HG02759 (cell line): ENCODE measurements at regions not wholly inside any gene's neighbourhood (a gene's known extent, or its start where the extent isn't known, plus 50 kb on each side); places are given as distances from the start of the nearest gene placed in this dataset.
"Not testable (repeated sequence)": the region's sequence is repeated elsewhere in the genome, so short reads cannot be mapped to it uniquely, and the experiment has no call there.

Experiments
- ATAC-seq: cut with Tn5 transposase; IDR thresholded peaks from one replicate; pipeline ENCODE4 v1.9.1; 2021; ENCODE audit warnings: mild to moderate bottlenecking, moderate library complexity; ENCODE audit not compliant: unreplicated experiment

GRCh38 chr21:20020026-20020425 is 978.2 kb upstream of the NCAM2 start:
- ATAC-seq, result no peak

GRCh38 chr21:20023193-20023592 is 975.0 kb upstream of the NCAM2 start:
- no peak for ATAC-seq

- ATAC-seq, result no peak
These were observed 973.5 kb upstream of the NCAM2 start for GRCh38 chr21:20024741-20025140.

GRCh38 chr21:20026543-20026942 is 971.7 kb upstream of the NCAM2 start:
- no peak for ATAC-seq

- ATAC-seq, result no peak
These were observed 967.8 kb upstream of the NCAM2 start for GRCh38 chr21:20030390-20030789.

GRCh38 chr21:20031807-20032206 is 966.4 kb upstream of the NCAM2 start:
- ATAC-seq, result no peak

GRCh38 chr21:20040768-20041167 is 957.4 kb upstream of the NCAM2 start:
- ATAC-seq, result no peak

- no peak for ATAC-seq
These were observed 953.0 kb upstream of the NCAM2 start for GRCh38 chr21:20045197-20045596.

GRCh38 chr21:20048130-20048837 is 949.9 kb upstream of the NCAM2 start:
- ATAC-seq, result not testable (repeated sequence)

GRCh38 chr21:20083336-20083735 is 914.9 kb upstream of the NCAM2 start:
- ATAC-seq, result no peak

- no peak for ATAC-seq
These were observed 914.3 kb upstream of the NCAM2 start for GRCh38 chr21:20083925-20084324.

GRCh38 chr21:20086508-20086907 is 911.7 kb upstream of the NCAM2 start:
- no peak for ATAC-seq

GRCh38 chr21:20106368-20106767 is 891.8 kb upstream of the NCAM2 start:
- ATAC-seq, result no peak

GRCh38 chr21:20108016-20108415 is 890.2 kb upstream of the NCAM2 start:
- ATAC-seq, result no peak

- no peak for ATAC-seq
These were observed 889.2 kb upstream of the NCAM2 start for GRCh38 chr21:20108976-20109540.

GRCh38 chr21:20110368-20110767 is 887.8 kb upstream of the NCAM2 start:
- no peak for ATAC-seq

GRCh38 chr21:20151741-20152140 is 846.5 kb upstream of the NCAM2 start:
- no peak for ATAC-seq

- ATAC-seq, result no peak
These were observed 835.0 kb upstream of the NCAM2 start for GRCh38 chr21:20163167-20163566.

GRCh38 chr21:20167059-20167458 is 831.1 kb upstream of the NCAM2 start:
- no peak for ATAC-seq

- ATAC-seq, result no peak
These were observed 828.2 kb upstream of the NCAM2 start for GRCh38 chr21:20169812-20170576.

GRCh38 chr21:20186186-20186585 is 812.0 kb upstream of the NCAM2 start:
- no peak for ATAC-seq

- no peak for ATAC-seq
These were observed 811.2 kb upstream of the NCAM2 start for GRCh38 chr21:20187028-20187427.
